ENCODE measurements at regions not wholly inside any gene's neighbourhood (a gene's known extent, or its start where the extent isn't known, plus 50 kb on each side); places are given as distances from the start of the nearest gene placed in this dataset.

- no peak for TF ChIP-seq CHD7 (IDR thresholded peaks at IDR 0.05; ENCODE audit: insufficient replicate concordance, low read length)
- TF ChIP-seq SIX5 (IDR thresholded peaks at IDR 0.05; ENCODE audit: low read depth, low read length) = no peak
- no peak for TF ChIP-seq CHD2 (IDR thresholded peaks at IDR 0.05; ENCODE audit: low read length)
- no peak for TF ChIP-seq KDM5A (IDR thresholded peaks at IDR 0.05; ENCODE audit: low read length)
- no peak for TF ChIP-seq CREB1 (IDR thresholded peaks at IDR 0.05)
- no peak for TF ChIP-seq BRCA1 (IDR thresholded peaks at IDR 0.05; ENCODE audit: low read depth, low read length)
- no peak for TF ChIP-seq SIRT6 (IDR thresholded peaks at IDR 0.05; ENCODE audit: low read length)
- TF ChIP-seq EP300 (IDR thresholded peaks at IDR 0.05; ENCODE audit: borderline replicate concordance in 1 of 2, low read depth in 2 of 2, low read length in 2 of 2) = no peak
- TF ChIP-seq PHF8 (conservative IDR thresholded peaks at IDR 0.05; ENCODE audit: low read depth, low read length) = no peak
Measured at GRCh38 chr5:90233476-90233875, 176.1 kb downstream of the CETN3 start (continued).
